IgD-negative memory B cell (primary cell): ENCODE measurements at regions not wholly inside any gene's neighbourhood (a gene's known extent, or its start where the extent isn't known, plus 50 kb on each side); places are given as distances from the start of the nearest gene placed in this dataset.
"Not testable (repeated sequence)": the region's sequence is repeated elsewhere in the genome, so short reads cannot be mapped to it uniquely, and the experiment has no call there.

Experiments used
- H3K27ac Mint-ChIP-seq, 3 donors: one replicate each; pipeline ENCODE4 v1.8.0; 2020 to 2022; ENCODE audit warnings: mild to moderate bottlenecking in 3 of 3, mixed read lengths in 3 of 3, moderate library complexity in 1 of 3
- H3K27me3 Mint-ChIP-seq: one replicate; pipeline ENCODE4 v1.8.0; 2021; ENCODE audit warnings: mixed read lengths
- H3K36me3 Mint-ChIP-seq: one replicate; pipeline ENCODE4 v1.8.0; 2020; ENCODE audit warnings: mild to moderate bottlenecking, mixed read lengths
- H3K4me1 Mint-ChIP-seq, 3 donors: one replicate each; pipeline ENCODE4 v1.8.0; 2020 to 2022; ENCODE audit warnings: mixed read lengths in 3 of 3, mild to moderate bottlenecking in 1 of 3
- H3K4me3 Mint-ChIP-seq, 4 donors: one replicate each; pipeline ENCODE4 v1.8.0; 2020 to 2022; ENCODE audit warnings: mild to moderate bottlenecking in 4 of 4, mixed read lengths in 4 of 4, moderate library complexity in 3 of 4
- H3K9me3 Mint-ChIP-seq, 3 donors: one replicate each; pipeline ENCODE4 v1.8.0; 2020 to 2021; ENCODE audit warnings: mixed read lengths in 3 of 3, mild to moderate bottlenecking in 1 of 3

- Mint-ChIP-seq H3K36me3 (peaks cover 4% of the 10 kb centered on the region), H3K27ac (no peak overlapping the region), H3K27me3 (no peaks in the 10 kb centered on the region), H3K9me3 (peaks cover 0 to 4% (median 0%) of the 10 kb centered on the region in 3 donors), H3K4me3 (peak overlapping the region in 1 of 4 donors; percentile 23), H3K4me1 (peaks cover 28 to 32% (median 28%) of the 10 kb centered on the region in 3 donors)
Measured at GRCh38 chr22:22193923-22194322, 50.7 kb upstream of the VPREB1 start.

- Mint-ChIP-seq H3K4me3 (peak overlapping the region in 1 of 4 donors; percentile 33), H3K4me1 (peaks cover 26 to 28% (median 28%) of the 10 kb centered on the region in 3 donors), H3K27ac (peak overlapping the region in 1 of 3 donors; percentile 39)
- H3K9me3 Mint-ChIP-seq, H3K27me3 Mint-ChIP-seq, H3K36me3 Mint-ChIP-seq: not testable (repeated sequence)
Measured at GRCh38 chr22:22193462-22193861, 51.1 kb upstream of the VPREB1 start.

- Mint-ChIP-seq H3K27ac (peak overlapping the region in 1 of 3 donors; percentile 39), H3K4me1 (peaks cover 22 to 28% (median 24%) of the 10 kb centered on the region in 3 donors)
- H3K27me3 Mint-ChIP-seq, H3K36me3 Mint-ChIP-seq, H3K9me3 Mint-ChIP-seq, H3K4me3 Mint-ChIP-seq: not testable (repeated sequence)
Measured at GRCh38 chr22:22193006-22193405, 51.6 kb upstream of the VPREB1 start.

- not testable (repeated sequence) for H3K4me1 Mint-ChIP-seq, H3K27me3 Mint-ChIP-seq, H3K36me3 Mint-ChIP-seq, H3K27ac Mint-ChIP-seq, H3K4me3 Mint-ChIP-seq, H3K9me3 Mint-ChIP-seq
Measured at GRCh38 chr22:22189796-22190195, 54.8 kb upstream of the VPREB1 start.

- not testable (repeated sequence) for H3K9me3 Mint-ChIP-seq, H3K4me3 Mint-ChIP-seq, H3K27ac Mint-ChIP-seq, H3K4me1 Mint-ChIP-seq, H3K36me3 Mint-ChIP-seq, H3K27me3 Mint-ChIP-seq
Measured at GRCh38 chr22:22187863-22188262, 56.7 kb upstream of the VPREB1 start.

- no peaks in the 10 kb centered on the region for H3K27me3 Mint-ChIP-seq
Measured at GRCh38 chr22:22187299-22187698, 57.3 kb upstream of the VPREB1 start.

GRCh38 chr22:22185844-22186499 is 58.6 kb upstream of the VPREB1 start:
- no peak overlapping the region for H3K4me3 Mint-ChIP-seq
- H3K4me1 Mint-ChIP-seq, result peaks cover 5 to 13% (median 10%) of the 10 kb centered on the region in 3 donors
- H3K36me3 Mint-ChIP-seq, result peaks cover 7% of the 10 kb centered on the region
- no peaks in the 10 kb centered on the region for H3K27me3 Mint-ChIP-seq
- peaks cover 0 to 4% (median 0%) of the 10 kb centered on the region in 3 donors for H3K9me3 Mint-ChIP-seq
- no peak overlapping the region for H3K27ac Mint-ChIP-seq

More at GRCh38 chr22:22187299-22187698, 57.3 kb upstream of the VPREB1 start:
- Mint-ChIP-seq H3K4me3 (no peak overlapping the region), H3K9me3 (peaks cover 0 to 4% (median 0%) of the 10 kb centered on the region in 3 donors), H3K4me1 (peaks cover 5 to 10% (median 9%) of the 10 kb centered on the region in 3 donors), H3K36me3 (peaks cover 4% of the 10 kb centered on the region), H3K27ac (no peak overlapping the region)

- no peaks in the 10 kb centered on the region for H3K27me3 Mint-ChIP-seq
- H3K4me1 Mint-ChIP-seq, result peaks cover 0 to 19% (median 10%) of the 10 kb centered on the region in 3 donors
- H3K36me3 Mint-ChIP-seq, result peaks cover 10% of the 10 kb centered on the region
- H3K4me3 Mint-ChIP-seq, result no peak overlapping the region
- H3K27ac Mint-ChIP-seq, result no peak overlapping the region
- H3K9me3 Mint-ChIP-seq, result peaks cover 0 to 2% (median 0%) of the 10 kb centered on the region in 3 donors
Measured at GRCh38 chr22:22185217-22185616, 59.4 kb upstream of the VPREB1 start.

GRCh38 chr22:22184277-22184807 is 60.2 kb upstream of the VPREB1 start:
- Mint-ChIP-seq H3K9me3 (no peaks in the 10 kb centered on the region), H3K27ac (no peak overlapping the region), H3K27me3 (no peaks in the 10 kb centered on the region), H3K4me1 (peaks cover 1 to 24% (median 10%) of the 10 kb centered on the region in 3 donors), H3K4me3 (no peak overlapping the region), H3K36me3 (peaks cover 10% of the 10 kb centered on the region)

GRCh38 chr22:22182990-22183264 is 61.7 kb upstream of the VPREB1 start:
- no peaks in the 10 kb centered on the region for H3K9me3 Mint-ChIP-seq
- no peak overlapping the region for H3K27ac Mint-ChIP-seq
- H3K36me3 Mint-ChIP-seq, result peaks cover 7% of the 10 kb centered on the region
- H3K27me3 Mint-ChIP-seq, result no peaks in the 10 kb centered on the region
- H3K4me3 Mint-ChIP-seq, result no peak overlapping the region
- H3K4me1 Mint-ChIP-seq, result peaks cover 5 to 29% (median 18%) of the 10 kb centered on the region in 3 donors

GRCh38 chr22:22182218-22182989 is 62.2 kb upstream of the VPREB1 start:
- H3K27me3 Mint-ChIP-seq, result no peaks in the 10 kb centered on the region
- H3K4me3 Mint-ChIP-seq, result peak overlapping the region in 1 of 4 donors; percentile 18

GRCh38 chr22:22181341-22181850 is 63.2 kb upstream of the VPREB1 start:
- no peaks in the 10 kb centered on the region for H3K9me3 Mint-ChIP-seq
- peaks cover 5% of the 10 kb centered on the region for H3K36me3 Mint-ChIP-seq
- H3K4me3 Mint-ChIP-seq, result peak overlapping the region in 1 of 4 donors; percentile 22
- no peaks in the 10 kb centered on the region for H3K27me3 Mint-ChIP-seq
- H3K4me1 Mint-ChIP-seq, result peaks cover 8 to 28% (median 18%) of the 10 kb centered on the region in 3 donors
- H3K27ac Mint-ChIP-seq, result no peak overlapping the region

More at GRCh38 chr22:22182218-22182989, 62.2 kb upstream of the VPREB1 start:
- Mint-ChIP-seq H3K4me1 (peaks cover 5 to 29% (median 18%) of the 10 kb centered on the region in 3 donors), H3K27ac (peak overlapping the region in 1 of 3 donors; percentile 73), H3K36me3 (peaks cover 7% of the 10 kb centered on the region), H3K9me3 (no peaks in the 10 kb centered on the region)

GRCh38 chr22:22180738-22181285 is 63.8 kb upstream of the VPREB1 start:
- no peaks in the 10 kb centered on the region for H3K27me3 Mint-ChIP-seq
- H3K4me3 Mint-ChIP-seq, result no peak overlapping the region
- peaks cover 8 to 26% (median 18%) of the 10 kb centered on the region in 3 donors for H3K4me1 Mint-ChIP-seq
- H3K9me3 Mint-ChIP-seq, result no peaks in the 10 kb centered on the region
- no peak overlapping the region for H3K27ac Mint-ChIP-seq
- H3K36me3 Mint-ChIP-seq, result peaks cover 5% of the 10 kb centered on the region

GRCh38 chr22:22179858-22180257 is 64.7 kb upstream of the VPREB1 start:
- Mint-ChIP-seq H3K9me3 (no peaks in the 10 kb centered on the region), H3K27me3 (no peaks in the 10 kb centered on the region), H3K27ac (no peak overlapping the region), H3K36me3 (peaks cover 11% of the 10 kb centered on the region), H3K4me3 (no peak overlapping the region), H3K4me1 (peaks cover 9 to 26% (median 14%) of the 10 kb centered on the region in 3 donors)

- no peaks in the 10 kb centered on the region for H3K9me3 Mint-ChIP-seq
- H3K4me1 Mint-ChIP-seq, result peaks cover 11 to 26% (median 15%) of the 10 kb centered on the region in 3 donors
- peak overlapping the region in 1 of 3 donors; percentile 51 for H3K27ac Mint-ChIP-seq
- peaks cover 11% of the 10 kb centered on the region for H3K36me3 Mint-ChIP-seq
- H3K27me3 Mint-ChIP-seq, result no peaks in the 10 kb centered on the region
- H3K4me3 Mint-ChIP-seq, result peak overlapping the region in 1 of 4 donors; percentile 87
Measured at GRCh38 chr22:22178992-22179391, 65.6 kb upstream of the VPREB1 start.
